CD4-positive, CD25-positive, alpha-beta regulatory T cell (primary cell): ENCODE measurements at regions not wholly inside any gene's neighbourhood (a gene's known extent, or its start where the extent isn't known, plus 50 kb on each side); places are given as distances from the start of the nearest gene placed in this dataset.

ENCODE experiments used
- ATAC-seq, 2 donors: fragments of 150-1000 bp; cut with Tn5 transposase; one replicate each; pipeline ENCODE4 v1.10.0; 2021; ENCODE audit warnings: low read depth in 2 of 2, moderate number of reproducible peaks in 2 of 2, moderate library complexity in 1 of 2
- DNase-seq, 3 donors: peaks; one replicate each; pipeline versions ENCODE4 v3.0.0 to v3.0.0-alpha.2; 2012 to 2022; ENCODE audit warnings: mixed read lengths in 1 of 3
- H3K27ac ChIP-seq: one replicate; pipeline ENCODE4 v1.7.0; 2013; ENCODE audit warnings: mild to moderate bottlenecking, low read length; ENCODE audit not compliant: insufficient read depth, poor library complexity, severe bottlenecking
- H3K27me3 ChIP-seq: one replicate; pipeline ENCODE4 v1.7.0; 2013; ENCODE audit warnings: low read length; ENCODE audit not compliant: control insufficient read depth, insufficient read depth
- H3K36me3 ChIP-seq: one replicate; pipeline ENCODE4 v1.7.0; 2013; ENCODE audit warnings: mild to moderate bottlenecking, low read length, moderate library complexity; ENCODE audit not compliant: control insufficient read depth, insufficient read depth
- H3K4me1 ChIP-seq: 2 replicates; pipeline ENCODE4 v1.7.0; 2013; ENCODE audit warnings: mild to moderate bottlenecking, low read length; ENCODE audit not compliant: insufficient read depth, control insufficient read depth, poor library complexity, severe bottlenecking
- H3K4me3 ChIP-seq: one replicate; pipeline ENCODE4 v1.7.0; 2013; ENCODE audit warnings: low read depth, mild to moderate bottlenecking, low read length, moderate library complexity
- H3K9me3 ChIP-seq, 2 experiments: 1 replicate in 1 of 2; 2 replicates in 1 of 2; pipeline ENCODE4 v1.7.0; 2013; ENCODE audit warnings: low read length in 2 of 2, mild to moderate bottlenecking in 1 of 2, moderate library complexity in 1 of 2; ENCODE audit not compliant: control insufficient read depth in 2 of 2
- H3K27ac Mint-ChIP-seq, 3 donors: one replicate each; pipeline ENCODE4 v1.8.0; 2020 to 2022; ENCODE audit warnings: mild to moderate bottlenecking in 3 of 3, mixed read lengths in 3 of 3, moderate library complexity in 2 of 3
- H3K27me3 Mint-ChIP-seq: one replicate; pipeline ENCODE4 v1.8.0; 2022; ENCODE audit warnings: mild to moderate bottlenecking, mixed read lengths
- H3K36me3 Mint-ChIP-seq: one replicate; pipeline ENCODE4 v1.8.0; 2020; ENCODE audit warnings: mixed read lengths
- H3K4me1 Mint-ChIP-seq, 4 donors: one replicate each; pipeline ENCODE4 v1.8.0; 2020 to 2022; ENCODE audit warnings: mixed read lengths in 4 of 4, mild to moderate bottlenecking in 1 of 4
- H3K4me3 Mint-ChIP-seq, 4 donors: one replicate each; pipeline ENCODE4 v1.8.0; 2020 to 2022; ENCODE audit warnings: mild to moderate bottlenecking in 4 of 4, mixed read lengths in 4 of 4, moderate library complexity in 3 of 4
- H3K9me3 Mint-ChIP-seq, 7 donors: one replicate each; pipeline ENCODE4 v1.8.0; 2020 to 2022; ENCODE audit warnings: mixed read lengths in 7 of 7, mild to moderate bottlenecking in 3 of 7, moderate library complexity in 2 of 7

- Mint-ChIP-seq H3K4me3 (no peak overlapping the region), H3K27me3 (peaks cover 5% of the 10 kb centered on the region), H3K9me3 (peaks cover 0 to 1% (median 0%) of the 10 kb centered on the region in 7 donors), H3K36me3 (no peaks in the 10 kb centered on the region), H3K27ac (no peak overlapping the region), H3K4me1 (no peaks in the 10 kb centered on the region)
- Histone ChIP-seq H3K4me3 (no peak overlapping the region), H3K27ac (no peak overlapping the region), H3K9me3 (no peaks in the 10 kb centered on the region), H3K4me1 (no peaks in the 10 kb centered on the region), H3K27me3 (peaks cover 3% of the 10 kb centered on the region), H3K36me3 (no peaks in the 10 kb centered on the region)
- ATAC-seq (no peak), DNase-seq (no peak)
Observed at GRCh38 chr16:86446279-86446678, 64.0 kb upstream of the FOXF1 start.

GRCh38 chr16:86447228-86447627 is 63.1 kb upstream of the FOXF1 start:
- no peak for DNase-seq
- no peak overlapping the region for H3K4me3 Mint-ChIP-seq
- ATAC-seq: no peak
- Histone ChIP-seq H3K4me1 (no peaks in the 10 kb centered on the region), H3K9me3 (no peaks in the 10 kb centered on the region), H3K36me3 (no peaks in the 10 kb centered on the region), H3K4me3 (no peak overlapping the region), H3K27ac (no peak overlapping the region), H3K27me3 (peaks cover 3% of the 10 kb centered on the region)
- no peaks in the 10 kb centered on the region for H3K4me1 Mint-ChIP-seq
- H3K27me3 Mint-ChIP-seq: peaks cover 5% of the 10 kb centered on the region
- H3K9me3 Mint-ChIP-seq: peaks cover 0 to 1% (median 0%) of the 10 kb centered on the region in 7 donors
- H3K27ac Mint-ChIP-seq: no peak overlapping the region
- H3K36me3 Mint-ChIP-seq: no peaks in the 10 kb centered on the region

GRCh38 chr16:86448306-86448890 is 61.9 kb upstream of the FOXF1 start:
- Histone ChIP-seq H3K27ac (no peak overlapping the region), H3K4me3 (no peak overlapping the region), H3K4me1 (no peaks in the 10 kb centered on the region), H3K9me3 (no peaks in the 10 kb centered on the region), H3K27me3 (peaks cover under 1% of the 10 kb centered on the region), H3K36me3 (no peaks in the 10 kb centered on the region)
- H3K9me3 Mint-ChIP-seq: peaks cover 0 to 3% (median 0%) of the 10 kb centered on the region in 7 donors
- DNase-seq (no peak), ATAC-seq (no peak)
- no peaks in the 10 kb centered on the region for H3K36me3 Mint-ChIP-seq
- no peak overlapping the region for H3K27ac Mint-ChIP-seq
- no peak overlapping the region for H3K4me3 Mint-ChIP-seq
- H3K27me3 Mint-ChIP-seq: peaks cover 5% of the 10 kb centered on the region
- H3K4me1 Mint-ChIP-seq: no peaks in the 10 kb centered on the region

GRCh38 chr16:86449446-86450095 is 60.8 kb upstream of the FOXF1 start:
- no peaks in the 10 kb centered on the region for H3K36me3 ChIP-seq
- no peaks in the 10 kb centered on the region for H3K4me1 Mint-ChIP-seq
- H3K4me3 ChIP-seq: no peak overlapping the region
- H3K27me3 Mint-ChIP-seq: no peaks in the 10 kb centered on the region
- no peaks in the 10 kb centered on the region for H3K27me3 ChIP-seq
- no peaks in the 10 kb centered on the region for H3K4me1 ChIP-seq
- no peak overlapping the region for H3K27ac ChIP-seq
- H3K4me3 Mint-ChIP-seq: no peak overlapping the region
- H3K9me3 Mint-ChIP-seq: peaks cover 0 to 3% (median 0%) of the 10 kb centered on the region in 7 donors
- no peaks in the 10 kb centered on the region for H3K9me3 ChIP-seq
- ATAC-seq (no peak), DNase-seq (no peak)
- H3K27ac Mint-ChIP-seq: no peak overlapping the region
- no peaks in the 10 kb centered on the region for H3K36me3 Mint-ChIP-seq

GRCh38 chr16:86450691-86451090 is 59.6 kb upstream of the FOXF1 start:
- H3K9me3 Mint-ChIP-seq: peaks cover 0 to 3% (median 0%) of the 10 kb centered on the region in 7 donors
- H3K27ac Mint-ChIP-seq: no peak overlapping the region
- Histone ChIP-seq H3K4me3 (no peak overlapping the region), H3K4me1 (no peaks in the 10 kb centered on the region), H3K27me3 (no peaks in the 10 kb centered on the region), H3K36me3 (no peaks in the 10 kb centered on the region), H3K9me3 (no peaks in the 10 kb centered on the region), H3K27ac (no peak overlapping the region)
- no peak for DNase-seq
- no peak for ATAC-seq
- H3K36me3 Mint-ChIP-seq: no peaks in the 10 kb centered on the region
- H3K27me3 Mint-ChIP-seq: no peaks in the 10 kb centered on the region
- no peak overlapping the region for H3K4me3 Mint-ChIP-seq
- H3K4me1 Mint-ChIP-seq: no peaks in the 10 kb centered on the region

GRCh38 chr16:86452451-86452850 is 57.9 kb upstream of the FOXF1 start:
- Mint-ChIP-seq H3K4me3 (no peak overlapping the region), H3K4me1 (no peaks in the 10 kb centered on the region), H3K27me3 (no peaks in the 10 kb centered on the region), H3K9me3 (peaks cover 0 to 3% (median 0%) of the 10 kb centered on the region in 7 donors), H3K36me3 (no peaks in the 10 kb centered on the region), H3K27ac (no peak overlapping the region)
- Histone ChIP-seq H3K4me3 (no peak overlapping the region), H3K27ac (no peak overlapping the region), H3K36me3 (no peaks in the 10 kb centered on the region), H3K4me1 (no peaks in the 10 kb centered on the region), H3K9me3 (no peaks in the 10 kb centered on the region), H3K27me3 (no peaks in the 10 kb centered on the region)
- DNase-seq: no peak
- no peak for ATAC-seq

- Mint-ChIP-seq H3K4me1 (no peaks in the 10 kb centered on the region), H3K27ac (no peak overlapping the region), H3K4me3 (no peak overlapping the region), H3K9me3 (peaks cover 0 to 3% (median 0%) of the 10 kb centered on the region in 7 donors), H3K36me3 (no peaks in the 10 kb centered on the region), H3K27me3 (no peaks in the 10 kb centered on the region)
- DNase-seq (no peak), ATAC-seq (no peak)
- H3K27ac ChIP-seq: no peak overlapping the region
- H3K4me3 ChIP-seq: no peak overlapping the region
- H3K36me3 ChIP-seq: no peaks in the 10 kb centered on the region
- no peaks in the 10 kb centered on the region for H3K27me3 ChIP-seq
- H3K9me3 ChIP-seq: no peaks in the 10 kb centered on the region
- no peaks in the 10 kb centered on the region for H3K4me1 ChIP-seq
Observed at GRCh38 chr16:86455116-86455515, 55.2 kb upstream of the FOXF1 start.

GRCh38 chr16:86455640-86456039 is 54.7 kb upstream of the FOXF1 start:
- no peaks in the 10 kb centered on the region for H3K4me1 Mint-ChIP-seq
- H3K4me3 Mint-ChIP-seq: no peak overlapping the region
- no peaks in the 10 kb centered on the region for H3K36me3 Mint-ChIP-seq
- Histone ChIP-seq H3K9me3 (no peaks in the 10 kb centered on the region), H3K27me3 (no peaks in the 10 kb centered on the region), H3K4me1 (no peaks in the 10 kb centered on the region), H3K36me3 (no peaks in the 10 kb centered on the region), H3K27ac (no peak overlapping the region), H3K4me3 (no peak overlapping the region)
- DNase-seq (no peak), ATAC-seq (no peak)
- no peaks in the 10 kb centered on the region for H3K27me3 Mint-ChIP-seq
- peaks cover 0 to 5% (median 1%) of the 10 kb centered on the region in 7 donors for H3K9me3 Mint-ChIP-seq
- H3K27ac Mint-ChIP-seq: no peak overlapping the region
